ENCODE measurements at regions not wholly inside any gene's neighbourhood (a gene's known extent, or its start where the extent isn't known, plus 50 kb on each side); places are given as distances from the start of the nearest gene placed in this dataset.

GRCh38 chr6:92906385-92906784 is 513.0 kb downstream of the EPHA7 start:
- H3K4me3 ChIP-seq (ENCODE audit: low read length) = no peak overlapping the region
- H3K9me3 ChIP-seq (ENCODE audit: control insufficient read depth, insufficient read depth, low read length) = no peaks in the 10 kb centered on the region
- no peaks in the 10 kb centered on the region for H3K4me1 ChIP-seq (ENCODE audit: control insufficient read depth, insufficient read depth, low read length)
- no peaks in the 10 kb centered on the region for H3K36me3 ChIP-seq (ENCODE audit: control insufficient read depth, insufficient read depth, low read length)
- WGBS (ENCODE audit: insufficient coverage, insufficient read length) = no CpG with 5 or more reads among the region's 1 CpG
- H3K27me3 ChIP-seq (ENCODE audit: control insufficient read depth, insufficient read depth, low read length) = no peaks in the 10 kb centered on the region
- no peak for DNase-seq (ENCODE audit: low read depth, low spot score)
- H3K27ac ChIP-seq (ENCODE audit: low read length) = no peak overlapping the region

- Histone ChIP-seq H3K4me3 (ENCODE audit: low read length) (no peak overlapping the region), H3K27ac (ENCODE audit: low read length) (no peak overlapping the region), H3K36me3 (ENCODE audit: control insufficient read depth, insufficient read depth, low read length) (no peaks in the 10 kb centered on the region), H3K9me3 (ENCODE audit: control insufficient read depth, insufficient read depth, low read length) (no peaks in the 10 kb centered on the region), H3K27me3 (ENCODE audit: control insufficient read depth, insufficient read depth, low read length) (no peaks in the 10 kb centered on the region), H3K4me1 (ENCODE audit: control insufficient read depth, insufficient read depth, low read length) (no peaks in the 10 kb centered on the region)
- no CpG with 5 or more reads among the region's 3 CpGs for WGBS (ENCODE audit: insufficient coverage, insufficient read length)
- DNase-seq (ENCODE audit: low read depth, low spot score) = no peak
Measured at GRCh38 chr6:92893741-92894140, 525.6 kb downstream of the EPHA7 start.

- H3K4me1 ChIP-seq (ENCODE audit: control insufficient read depth, insufficient read depth, low read length) = no peaks in the 10 kb centered on the region
- H3K4me3 ChIP-seq (ENCODE audit: low read length) = no peak overlapping the region
- WGBS (ENCODE audit: insufficient coverage, insufficient read length) = no CpG with 5 or more reads among the region's 1 CpG
- no peaks in the 10 kb centered on the region for H3K36me3 ChIP-seq (ENCODE audit: control insufficient read depth, insufficient read depth, low read length)
- no peaks in the 10 kb centered on the region for H3K27me3 ChIP-seq (ENCODE audit: control insufficient read depth, insufficient read depth, low read length)
- H3K27ac ChIP-seq (ENCODE audit: low read length) = no peak overlapping the region
- DNase-seq (ENCODE audit: low read depth, low spot score) = no peak
- no peaks in the 10 kb centered on the region for H3K9me3 ChIP-seq (ENCODE audit: control insufficient read depth, insufficient read depth, low read length)
Measured at GRCh38 chr6:92892626-92893170, 526.7 kb downstream of the EPHA7 start.

- H3K4me3 ChIP-seq (ENCODE audit: low read length) = no peak overlapping the region
- no peaks in the 10 kb centered on the region for H3K27me3 ChIP-seq (ENCODE audit: control insufficient read depth, insufficient read depth, low read length)
- no peak overlapping the region for H3K27ac ChIP-seq (ENCODE audit: low read length)
- H3K4me1 ChIP-seq (ENCODE audit: control insufficient read depth, insufficient read depth, low read length) = no peaks in the 10 kb centered on the region
- H3K36me3 ChIP-seq (ENCODE audit: control insufficient read depth, insufficient read depth, low read length) = no peaks in the 10 kb centered on the region
- H3K9me3 ChIP-seq (ENCODE audit: control insufficient read depth, insufficient read depth, low read length) = no peaks in the 10 kb centered on the region
- DNase-seq (ENCODE audit: low read depth, low spot score) = no peak
Measured at GRCh38 chr6:92888316-92888715, 531.0 kb downstream of the EPHA7 start.

- no peaks in the 10 kb centered on the region for H3K36me3 ChIP-seq (ENCODE audit: control insufficient read depth, insufficient read depth, low read length)
- H3K27ac ChIP-seq (ENCODE audit: low read length) = no peak overlapping the region
- H3K4me3 ChIP-seq (ENCODE audit: low read length) = no peak overlapping the region
- H3K4me1 ChIP-seq (ENCODE audit: control insufficient read depth, insufficient read depth, low read length) = no peaks in the 10 kb centered on the region
- DNase-seq (ENCODE audit: low read depth, low spot score) = no peak
- H3K27me3 ChIP-seq (ENCODE audit: control insufficient read depth, insufficient read depth, low read length) = no peaks in the 10 kb centered on the region
- no peaks in the 10 kb centered on the region for H3K9me3 ChIP-seq (ENCODE audit: control insufficient read depth, insufficient read depth, low read length)
Measured at GRCh38 chr6:92887871-92888270, 531.5 kb downstream of the EPHA7 start.

GRCh38 chr6:92879526-92879925 is 539.8 kb downstream of the EPHA7 start:
- Histone ChIP-seq H3K36me3 (ENCODE audit: control insufficient read depth, insufficient read depth, low read length) (no peaks in the 10 kb centered on the region), H3K4me1 (ENCODE audit: control insufficient read depth, insufficient read depth, low read length) (no peaks in the 10 kb centered on the region), H3K9me3 (ENCODE audit: control insufficient read depth, insufficient read depth, low read length) (no peaks in the 10 kb centered on the region), H3K27me3 (ENCODE audit: control insufficient read depth, insufficient read depth, low read length) (no peaks in the 10 kb centered on the region), H3K27ac (ENCODE audit: low read length) (no peak overlapping the region), H3K4me3 (ENCODE audit: low read length) (no peak overlapping the region)
- DNase-seq (ENCODE audit: low read depth, low spot score) = no peak
- no CpG with 5 or more reads among the region's 8 CpGs for WGBS (ENCODE audit: insufficient coverage, insufficient read length)

GRCh38 chr6:92864966-92865555 is 554.3 kb downstream of the EPHA7 start:
- no peak overlapping the region for H3K27ac ChIP-seq (ENCODE audit: low read length)
- H3K27me3 ChIP-seq (ENCODE audit: control insufficient read depth, insufficient read depth, low read length) = no peaks in the 10 kb centered on the region
- H3K9me3 ChIP-seq (ENCODE audit: control insufficient read depth, insufficient read depth, low read length) = no peaks in the 10 kb centered on the region
- WGBS (ENCODE audit: insufficient coverage, insufficient read length) = no CpG with 5 or more reads among the region's 3 CpGs
- H3K4me3 ChIP-seq (ENCODE audit: low read length) = no peak overlapping the region
- no peak for DNase-seq (ENCODE audit: low read depth, low spot score)
- no peaks in the 10 kb centered on the region for H3K36me3 ChIP-seq (ENCODE audit: control insufficient read depth, insufficient read depth, low read length)
- H3K4me1 ChIP-seq (ENCODE audit: control insufficient read depth, insufficient read depth, low read length) = no peaks in the 10 kb centered on the region

- Histone ChIP-seq H3K27ac (ENCODE audit: low read length) (no peak overlapping the region), H3K4me1 (ENCODE audit: control insufficient read depth, insufficient read depth, low read length) (no peaks in the 10 kb centered on the region; the same call in 1 of the 2 replicates), H3K27me3 (ENCODE audit: control insufficient read depth, insufficient read depth, low read length) (peaks cover 49% of the 10 kb centered on the region), H3K9me3 (ENCODE audit: control insufficient read depth, insufficient read depth, low read length) (no peaks in the 10 kb centered on the region), H3K4me3 (ENCODE audit: low read length) (no peak overlapping the region), H3K36me3 (ENCODE audit: control insufficient read depth, insufficient read depth, low read length) (no peaks in the 10 kb centered on the region)
- WGBS (ENCODE audit: insufficient coverage, insufficient read length) = no CpG with 5 or more reads among the region's 3 CpGs
- no peak for DNase-seq (ENCODE audit: low read depth, low spot score)
Measured at GRCh38 chr6:92849636-92850035, 569.7 kb downstream of the EPHA7 start.

- DNase-seq (ENCODE audit: low read depth, low spot score) = no peak
- H3K27me3 ChIP-seq (ENCODE audit: control insufficient read depth, insufficient read depth, low read length) = peaks cover 50% of the 10 kb centered on the region
- H3K27ac ChIP-seq (ENCODE audit: low read length) = no peak overlapping the region
- H3K4me1 ChIP-seq (ENCODE audit: control insufficient read depth, insufficient read depth, low read length) = no peaks in the 10 kb centered on the region; the same call in 1 of the 2 replicates
- no peaks in the 10 kb centered on the region for H3K36me3 ChIP-seq (ENCODE audit: control insufficient read depth, insufficient read depth, low read length)
- H3K4me3 ChIP-seq (ENCODE audit: low read length) = no peak overlapping the region
- no peaks in the 10 kb centered on the region for H3K9me3 ChIP-seq (ENCODE audit: control insufficient read depth, insufficient read depth, low read length)
Measured at GRCh38 chr6:92848901-92849300, 570.5 kb downstream of the EPHA7 start.

- Histone ChIP-seq H3K9me3 (ENCODE audit: control insufficient read depth, insufficient read depth, low read length) (no peaks in the 10 kb centered on the region), H3K36me3 (ENCODE audit: control insufficient read depth, insufficient read depth, low read length) (no peaks in the 10 kb centered on the region), H3K4me1 (ENCODE audit: control insufficient read depth, insufficient read depth, low read length) (no peaks in the 10 kb centered on the region; the same call in 1 of the 2 replicates), H3K4me3 (ENCODE audit: low read length) (no peak overlapping the region), H3K27ac (ENCODE audit: low read length) (no peak overlapping the region), H3K27me3 (ENCODE audit: control insufficient read depth, insufficient read depth, low read length) (peaks cover 50% of the 10 kb centered on the region)
- DNase-seq (ENCODE audit: low read depth, low spot score) = no peak
- WGBS (ENCODE audit: insufficient coverage, insufficient read length) = no CpG with 5 or more reads among the region's 4 CpGs
Measured at GRCh38 chr6:92848459-92848858, 570.9 kb downstream of the EPHA7 start.

- peaks cover 50% of the 10 kb centered on the region for H3K27me3 ChIP-seq (ENCODE audit: control insufficient read depth, insufficient read depth, low read length)
- no peaks in the 10 kb centered on the region for H3K36me3 ChIP-seq (ENCODE audit: control insufficient read depth, insufficient read depth, low read length)
- no peaks in the 10 kb centered on the region; the same call in 1 of the 2 replicates for H3K4me1 ChIP-seq (ENCODE audit: control insufficient read depth, insufficient read depth, low read length)
- no peak overlapping the region for H3K4me3 ChIP-seq (ENCODE audit: low read length)
- peak; percentile 41 for DNase-seq (ENCODE audit: low read depth, low spot score)
- H3K27ac ChIP-seq (ENCODE audit: low read length) = no peak overlapping the region
- no peaks in the 10 kb centered on the region for H3K9me3 ChIP-seq (ENCODE audit: control insufficient read depth, insufficient read depth, low read length)
Measured at GRCh38 chr6:92847988-92848387, 571.4 kb downstream of the EPHA7 start.

All from iPS DF 6.9 (cell line).